Activated naive CD8-positive, alpha-beta T cell treated with anti-CD3 and anti-CD28 coated beads, Interleukin-2, amount 50 U/mL, for 16 hours (primary cell): ENCODE measurements at regions not wholly inside any gene's neighbourhood (a gene's known extent, or its start where the extent isn't known, plus 50 kb on each side); places are given as distances from the start of the nearest gene placed in this dataset.

Experiments
- DNase-seq: peaks from one replicate; pipeline ENCODE4 v3.0.0-alpha.2; 2020; ENCODE audit warnings: low read depth, low spot score

GRCh38 chr22:22094514-22094913 is 111.9 kb upstream of the TOP3B start:
- no peak for DNase-seq

- no peak for DNase-seq
These were observed 111.2 kb upstream of the TOP3B start for GRCh38 chr22:22093743-22094142.

- DNase-seq: no peak
These were observed 110.4 kb upstream of the TOP3B start for GRCh38 chr22:22092974-22093373.

- DNase-seq: no peak
These were observed 109.5 kb upstream of the TOP3B start for GRCh38 chr22:22092101-22092500.

- no peak for DNase-seq
These were observed 108.9 kb upstream of the TOP3B start for GRCh38 chr22:22091400-22091878.

GRCh38 chr22:22090650-22091399 is 108.2 kb upstream of the TOP3B start:
- DNase-seq: no peak

- DNase-seq: no peak
These were observed 107.1 kb upstream of the TOP3B start for GRCh38 chr22:22089459-22090308.

GRCh38 chr22:22088658-22089458 is 106.3 kb upstream of the TOP3B start:
- no peak for DNase-seq

GRCh38 chr22:22087854-22088657 is 105.5 kb upstream of the TOP3B start:
- DNase-seq: no peak

- DNase-seq: no peak
These were observed 104.0 kb upstream of the TOP3B start for GRCh38 chr22:22086501-22087158.

GRCh38 chr22:22085702-22086500 is 103.3 kb upstream of the TOP3B start:
- DNase-seq: no peak

GRCh38 chr22:22084089-22084711 is 101.6 kb upstream of the TOP3B start:
- no peak for DNase-seq

GRCh38 chr22:22082960-22083359 is 100.4 kb upstream of the TOP3B start:
- DNase-seq: no peak

GRCh38 chr22:22082229-22082835 is 99.7 kb upstream of the TOP3B start:
- no peak for DNase-seq

- no peak for DNase-seq
These were observed 97.7 kb upstream of the TOP3B start for GRCh38 chr22:22080270-22080669.

GRCh38 chr22:22079404-22080148 is 97.0 kb upstream of the TOP3B start:
- DNase-seq: no peak

- no peak for DNase-seq
These were observed 95.7 kb upstream of the TOP3B start for GRCh38 chr22:22078329-22078728.
